SKM-1 (cell line): ENCODE measurements at regions not wholly inside any gene's neighbourhood (a gene's known extent, or its start where the extent isn't known, plus 50 kb on each side); places are given as distances from the start of the nearest gene placed in this dataset.

Source experiments
- DNase-seq: peaks from one replicate; lab custom pipeline; 2025; ENCODE audit not compliant: unreplicated experiment; lab: John Stamatoyannopoulos, UW

DNA sequence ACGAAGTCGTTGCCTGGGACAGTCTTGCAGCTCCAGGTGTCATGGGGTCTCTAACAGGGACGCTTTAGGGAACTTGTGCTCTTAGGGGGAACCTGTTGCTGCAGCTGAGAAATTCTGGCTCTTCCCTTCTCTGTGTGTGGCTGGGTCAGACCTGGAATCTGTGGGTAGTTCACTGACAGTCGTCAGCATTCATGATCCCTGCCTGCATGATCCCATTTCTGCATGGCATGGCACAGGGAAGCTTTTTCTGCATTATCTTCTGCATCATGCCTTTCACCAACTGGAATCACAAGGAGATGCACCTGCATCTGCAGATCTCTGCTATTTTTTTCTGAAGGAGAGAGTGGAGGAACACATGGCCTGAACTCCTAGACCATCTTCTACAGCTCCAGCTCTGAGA lies 85.6 kb downstream of the SOX9 start:
- no peak for DNase-seq

DNA sequence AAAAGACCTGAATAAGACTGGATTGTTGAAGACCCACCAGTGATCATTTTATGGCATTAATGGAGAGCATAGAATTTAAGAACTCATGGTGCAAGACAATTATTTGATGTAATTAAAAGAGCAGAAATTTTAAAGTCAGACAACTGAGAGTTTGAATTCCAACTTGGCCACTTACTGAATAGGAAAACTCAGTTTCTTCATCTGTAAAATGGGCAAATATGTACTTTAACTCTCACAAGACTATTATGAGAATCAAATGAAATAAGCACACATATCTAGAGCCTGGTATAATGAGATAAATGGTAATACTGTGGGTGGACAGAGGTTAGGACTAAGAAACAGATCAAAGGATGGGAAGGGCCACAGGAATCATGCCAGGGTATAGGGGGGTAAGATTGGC lies 88.0 kb downstream of the SOX9 start:
- DNase-seq = no peak

DNA sequence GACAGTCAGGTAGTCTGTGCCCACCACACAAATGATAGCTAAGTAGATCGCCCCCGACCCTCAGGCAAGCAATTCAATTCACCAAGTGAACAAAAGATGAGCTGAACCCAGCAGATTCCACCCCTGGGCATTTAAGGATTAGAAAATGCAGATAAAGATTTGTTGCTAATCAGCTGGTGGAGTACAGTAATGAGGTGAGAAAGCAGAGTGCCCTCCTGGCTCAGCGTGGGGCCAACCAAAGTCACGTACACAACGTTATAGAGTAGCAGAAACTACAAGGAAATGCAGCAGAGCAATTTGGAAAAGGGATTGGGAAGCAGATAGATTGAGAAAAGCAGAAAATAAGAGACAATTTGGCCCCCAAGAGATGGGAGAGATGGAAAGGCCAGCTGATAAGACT lies 91.2 kb downstream of the SOX9 start:
- no peak for DNase-seq

DNA sequence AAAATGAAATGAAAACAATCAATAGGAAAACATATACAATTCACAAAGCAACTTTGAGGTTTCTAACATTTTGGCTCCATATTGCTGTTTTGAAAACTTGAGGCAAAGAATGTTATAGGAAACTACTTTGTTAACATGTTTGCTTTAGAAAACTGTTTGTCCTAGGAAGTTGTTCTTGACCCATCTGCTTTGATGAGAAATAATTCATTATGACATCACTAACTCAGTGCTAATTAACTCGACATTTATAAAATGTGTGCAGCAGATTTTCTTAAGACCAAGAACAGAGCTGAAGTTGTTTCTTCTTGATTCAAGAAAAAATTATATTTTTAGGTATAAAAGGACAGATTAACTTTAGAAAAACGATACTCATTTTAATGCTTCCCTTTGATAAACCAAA lies 94.7 kb downstream of the SOX9 start:
- no peak for DNase-seq

DNA sequence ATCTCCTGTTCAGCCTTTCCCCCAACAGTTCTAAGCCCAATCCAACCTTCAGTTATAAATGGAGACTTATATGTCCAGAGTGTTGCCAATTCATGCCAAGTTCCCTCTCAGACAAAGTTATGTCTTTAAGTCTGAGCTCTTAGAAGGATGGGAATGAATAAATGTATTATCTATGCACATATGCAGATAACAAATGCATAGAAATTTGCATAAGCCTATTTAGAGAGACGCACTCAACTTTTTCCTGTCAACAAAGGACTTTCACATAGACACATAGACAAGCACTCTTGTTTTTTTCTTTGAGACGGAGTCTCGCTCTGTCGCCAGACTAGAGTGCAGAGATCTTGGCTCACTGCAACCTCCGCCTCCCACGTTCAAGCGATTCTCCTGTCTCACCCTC lies 95.1 kb downstream of the SOX9 start:
- DNase-seq = no peak

DNA sequence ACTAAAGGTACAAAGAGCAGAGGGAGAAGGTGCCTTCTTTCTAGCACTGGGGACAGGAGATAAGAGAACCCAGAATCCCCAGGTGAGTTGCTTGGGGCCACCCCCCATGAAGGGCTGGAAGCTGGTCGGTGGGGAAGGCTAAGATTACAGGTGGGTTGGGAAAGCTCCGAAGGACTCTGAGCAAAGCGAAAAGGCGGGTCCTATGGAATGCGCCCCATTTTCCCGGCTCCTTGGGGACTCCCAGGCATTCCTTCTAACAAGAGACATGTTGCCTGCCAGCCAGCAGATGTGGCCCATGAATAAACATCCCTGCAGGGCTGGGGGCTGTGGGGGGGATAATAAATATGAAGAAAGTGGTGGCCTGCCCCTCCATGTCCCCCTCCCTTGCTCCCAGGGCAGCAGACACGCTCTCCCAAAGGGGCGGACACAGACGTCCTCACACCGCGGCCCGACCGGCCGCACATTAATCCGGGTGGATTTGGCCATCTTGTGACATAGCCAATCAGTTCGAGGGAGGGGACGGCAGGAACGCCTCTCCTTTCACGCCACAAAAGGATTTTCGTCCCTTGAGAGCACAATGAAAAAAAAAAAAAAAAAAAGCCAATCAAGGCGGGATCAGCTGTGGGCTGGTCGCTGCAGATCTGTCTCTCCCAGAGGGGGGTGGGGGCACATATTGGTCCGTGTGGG lies 98.5 kb downstream of the SOX9 start:
- DNase-seq = no peak

DNA sequence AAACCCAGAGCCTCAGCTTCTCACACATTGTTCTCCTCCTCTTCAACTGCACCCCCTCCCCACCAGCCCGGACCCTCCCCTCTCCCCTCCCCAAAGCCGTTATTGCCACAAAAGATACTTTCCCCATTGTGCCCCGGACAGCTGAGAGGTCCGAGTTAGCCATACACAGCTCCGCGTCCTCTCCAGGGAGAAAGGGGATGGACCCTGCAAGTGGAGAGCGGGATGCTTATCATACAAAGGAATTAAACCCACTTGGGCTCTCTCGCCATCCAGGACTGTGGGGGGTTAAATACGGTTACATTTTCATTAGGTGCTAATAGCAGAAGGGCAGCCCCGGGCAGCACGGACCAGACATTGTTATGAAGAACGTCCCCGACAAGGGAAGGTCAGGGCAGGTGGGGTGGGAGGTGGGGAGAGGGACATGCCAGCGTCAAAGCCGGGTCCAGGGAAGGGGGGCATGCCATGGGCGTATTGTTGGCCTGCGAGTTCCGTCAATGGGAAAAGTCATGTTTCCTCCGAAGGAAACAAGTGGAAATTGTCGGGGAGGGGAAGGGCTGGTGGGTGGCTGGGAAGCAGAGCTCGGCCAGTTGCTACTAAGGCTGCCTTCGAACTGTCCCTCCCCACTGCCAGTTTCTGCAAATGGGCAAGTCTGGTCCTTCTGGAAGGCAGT lies 99.1 kb downstream of the SOX9 start:
- DNase-seq = no peak

DNA sequence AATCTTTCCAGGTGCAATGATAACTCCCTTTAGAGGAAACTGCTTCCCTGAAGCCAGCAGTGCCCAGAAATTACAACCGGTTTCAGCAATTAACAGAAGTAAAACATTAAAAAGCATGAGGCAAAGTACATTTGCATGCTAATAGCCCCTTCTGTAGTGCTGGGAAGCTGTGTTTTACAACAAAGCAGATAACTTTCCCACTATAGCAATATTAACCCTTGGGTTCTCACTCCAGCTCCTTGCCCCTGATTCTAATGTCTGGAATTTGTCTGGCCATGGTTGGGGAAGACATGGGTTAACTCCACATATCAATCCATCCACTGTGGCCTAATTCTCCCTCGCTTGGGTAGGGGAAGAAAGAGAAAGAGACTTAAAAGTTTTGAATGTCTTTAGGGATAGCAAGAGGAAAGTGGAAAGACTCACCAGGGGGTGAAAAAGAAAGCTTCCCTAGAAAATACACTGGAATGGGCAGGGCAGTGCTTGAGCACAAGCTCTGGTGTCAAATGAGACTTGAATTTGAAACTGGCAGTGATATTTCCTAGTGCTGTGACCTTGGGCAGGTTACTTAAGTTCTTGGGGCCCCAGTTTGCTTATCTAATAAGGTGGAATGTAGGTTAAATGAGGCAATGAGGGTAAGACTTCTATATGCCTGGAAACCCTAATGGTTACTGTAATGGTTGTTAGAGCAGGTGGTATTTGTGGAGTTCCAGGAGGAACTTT lies 102.0 kb downstream of the SOX9 start:
- no peak for DNase-seq

DNA sequence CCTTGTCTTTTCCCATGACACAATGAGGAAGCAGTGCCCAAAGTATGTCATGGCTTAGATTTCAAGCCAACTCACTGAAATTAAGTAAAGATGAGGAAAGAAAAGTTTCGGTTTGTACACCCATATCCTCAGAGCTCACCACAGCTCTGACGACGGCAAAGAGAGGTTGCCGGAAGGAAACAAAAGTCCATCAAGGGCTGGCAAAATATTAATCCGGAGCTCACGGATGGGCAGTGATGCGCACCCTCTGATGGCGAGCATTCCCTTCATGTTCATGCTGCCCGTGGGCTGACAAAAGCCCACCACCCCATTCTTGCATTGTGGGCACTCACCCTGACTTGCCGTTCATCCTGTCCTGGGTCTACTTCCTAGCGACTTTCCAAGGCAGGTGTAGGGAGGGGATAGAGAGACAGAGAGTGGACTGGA lies 103.1 kb downstream of the SOX9 start:
- no peak for DNase-seq

DNA sequence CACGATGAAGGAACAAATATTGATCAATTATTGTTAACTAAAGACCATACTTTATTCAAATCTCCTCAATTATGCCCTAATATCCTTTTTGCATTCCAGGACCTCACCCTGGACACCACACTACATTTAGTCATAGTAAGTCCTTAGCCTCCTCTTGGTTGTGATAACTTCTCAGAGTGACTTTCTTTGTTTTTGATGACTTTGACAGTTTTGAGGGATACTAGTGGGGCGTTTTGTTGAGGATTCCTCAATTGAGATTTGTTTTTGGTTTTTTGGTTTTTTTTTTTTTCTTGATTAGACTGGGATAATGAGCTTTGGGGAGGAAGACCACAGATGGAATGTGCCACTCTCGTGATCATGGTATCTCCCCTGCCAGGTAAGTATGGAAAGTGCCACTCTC lies 105.5 kb downstream of the SOX9 start:
- no peak for DNase-seq

DNA sequence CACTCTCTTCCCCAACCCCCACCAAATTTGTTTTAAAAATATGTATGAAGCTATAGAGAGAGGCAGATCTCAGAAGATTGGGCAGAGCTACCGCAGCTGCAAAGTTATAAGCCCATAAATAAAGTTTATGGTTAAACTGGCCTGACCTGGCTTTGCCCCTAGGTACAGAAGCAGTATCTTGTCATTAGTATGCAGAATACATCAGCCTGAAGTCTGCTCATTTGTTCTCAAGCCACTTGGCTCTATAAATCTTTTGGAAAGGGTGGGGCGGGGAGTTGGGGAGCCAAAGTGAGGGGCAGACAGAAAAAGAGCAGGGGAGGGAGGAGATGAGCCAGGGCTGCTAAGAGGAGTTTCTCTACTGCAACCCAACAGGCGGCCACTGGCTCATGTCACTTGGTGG lies 113.2 kb downstream of the SOX9 start:
- no peak for DNase-seq

DNA sequence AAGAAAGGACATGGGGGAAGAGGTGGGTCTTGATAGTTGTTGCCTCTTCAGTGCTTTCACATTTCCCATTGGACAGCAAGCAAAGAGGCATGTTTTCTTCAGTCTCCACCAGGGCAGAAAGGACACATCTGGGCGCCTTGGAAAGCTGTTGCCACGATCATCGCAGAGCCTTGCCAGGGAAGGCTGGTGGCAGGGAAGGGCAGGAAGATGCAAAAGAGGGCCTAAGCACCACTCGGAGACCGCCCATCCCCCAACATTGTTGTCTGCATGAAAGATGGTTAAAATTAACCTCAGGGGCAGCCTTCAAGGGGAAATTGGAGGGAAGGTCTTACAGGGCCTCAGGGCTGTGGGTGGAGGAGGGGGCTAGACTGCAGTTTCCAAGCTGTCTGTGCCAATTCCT lies 114.2 kb downstream of the SOX9 start:
- no peak for DNase-seq

DNA sequence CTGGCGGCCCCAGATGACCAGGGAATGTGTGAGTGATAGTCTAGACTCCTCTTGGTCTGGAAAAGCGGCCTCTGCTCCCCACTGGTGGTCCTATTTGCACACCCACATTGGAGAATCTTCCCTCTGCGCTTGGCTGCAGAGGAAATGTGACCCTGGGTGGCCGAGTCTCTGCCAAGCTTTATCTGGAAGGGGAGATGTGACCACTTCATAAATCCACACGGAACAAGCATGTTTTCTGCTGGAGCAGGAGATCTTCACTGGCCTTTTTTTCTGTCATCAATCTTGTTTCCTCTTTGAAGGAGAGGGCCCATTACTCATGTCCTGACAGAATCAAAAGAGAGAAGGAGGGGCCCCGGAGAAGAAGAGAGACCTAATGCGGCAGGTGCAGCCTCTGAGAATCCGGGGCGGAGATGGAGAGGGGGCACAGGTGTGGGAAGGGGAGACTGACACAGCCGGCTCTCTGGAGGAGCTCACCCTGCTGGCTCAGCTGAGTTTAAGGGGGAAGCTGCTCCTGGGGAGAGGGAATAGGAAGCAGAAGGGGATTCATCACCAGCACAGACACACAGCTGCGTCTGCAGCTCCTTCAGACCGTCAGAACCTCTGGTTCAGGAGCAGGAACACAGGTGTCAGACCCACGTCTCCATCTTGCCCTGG lies 116.3 kb downstream of the SOX9 start:
- no peak for DNase-seq

DNA sequence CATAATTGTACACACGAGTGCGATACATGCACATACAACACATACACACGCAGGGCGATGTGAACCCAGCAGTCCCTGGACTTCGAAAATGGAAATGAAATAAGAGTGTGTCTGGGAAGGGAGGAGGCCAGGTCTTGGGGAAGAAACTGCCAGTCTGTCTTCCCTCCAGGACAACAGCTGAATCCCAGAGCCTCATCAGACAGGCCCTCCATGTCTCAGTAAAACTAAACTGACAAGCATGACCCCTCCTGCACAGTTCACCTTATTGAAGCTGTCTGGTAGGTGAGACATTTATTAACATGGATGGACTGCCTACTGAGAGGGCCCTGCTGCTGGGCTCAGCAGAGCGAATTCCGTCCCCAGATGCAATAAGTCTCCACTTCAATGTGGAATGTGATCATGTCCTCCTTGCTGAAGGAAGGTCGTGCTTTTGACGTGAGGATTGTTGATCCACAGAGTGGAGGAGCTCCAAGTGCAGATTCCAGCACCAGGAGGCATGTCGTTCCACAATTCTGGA lies 117.4 kb downstream of the SOX9 start:
- DNase-seq = no peak

DNA sequence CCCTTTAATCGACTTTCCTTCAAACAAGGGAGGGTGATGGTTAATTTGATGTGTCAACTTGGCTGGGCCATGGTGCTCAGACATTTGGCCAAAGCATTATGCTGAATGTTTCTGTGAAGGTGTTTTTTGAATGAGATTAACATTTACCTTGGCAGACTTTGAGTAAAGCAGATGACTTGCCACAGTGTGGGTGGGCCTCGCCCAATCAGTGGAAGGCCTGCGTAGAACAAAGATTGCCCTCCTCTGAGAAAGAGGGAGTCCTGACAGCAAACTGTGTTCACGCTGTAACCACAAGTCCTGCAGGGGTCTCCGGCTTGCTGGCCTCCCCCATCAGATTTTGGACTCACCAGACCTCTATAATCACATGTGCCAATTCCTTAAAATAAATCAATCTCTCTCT lies 118.7 kb downstream of the SOX9 start:
- no peak for DNase-seq

DNA sequence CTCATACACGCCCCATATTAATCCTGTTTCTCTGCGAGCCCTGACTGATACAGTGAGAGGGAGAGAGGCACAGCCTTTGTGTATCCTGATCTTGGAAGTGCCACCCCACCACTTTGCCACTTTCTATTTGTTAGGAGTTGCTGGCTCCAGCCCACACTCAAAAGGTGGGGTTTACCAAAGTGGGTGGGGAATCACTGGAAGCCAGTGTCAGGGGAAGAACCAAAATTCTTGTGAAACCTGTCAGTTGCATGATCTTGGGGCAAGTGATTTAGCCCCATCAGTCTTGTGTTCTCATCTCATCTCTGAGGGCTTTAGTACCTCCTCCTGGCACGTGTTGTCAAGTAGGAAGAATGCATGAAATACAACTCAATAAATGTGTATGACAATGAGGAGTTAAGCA lies 119.5 kb downstream of the SOX9 start:
- DNase-seq = no peak

DNA sequence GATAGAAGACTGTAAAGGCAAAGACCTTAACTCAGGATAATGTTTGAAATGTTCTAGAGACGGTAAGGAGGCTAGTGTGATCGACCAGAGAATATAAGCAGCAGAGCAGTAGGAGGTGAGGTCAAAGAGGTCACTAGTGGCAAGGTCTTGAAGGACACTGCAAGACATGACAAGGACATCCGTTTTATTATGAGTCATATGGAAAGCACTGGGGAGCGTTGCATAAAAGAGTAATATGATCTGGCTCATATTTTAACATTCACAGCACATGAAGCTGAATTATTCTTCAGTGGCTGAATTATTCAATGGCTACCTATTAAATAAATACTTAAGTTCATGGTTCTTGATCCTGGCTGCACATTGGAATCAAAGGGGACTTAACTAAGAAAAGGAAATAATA lies 123.7 kb downstream of the SOX9 start:
- no peak for DNase-seq

DNA sequence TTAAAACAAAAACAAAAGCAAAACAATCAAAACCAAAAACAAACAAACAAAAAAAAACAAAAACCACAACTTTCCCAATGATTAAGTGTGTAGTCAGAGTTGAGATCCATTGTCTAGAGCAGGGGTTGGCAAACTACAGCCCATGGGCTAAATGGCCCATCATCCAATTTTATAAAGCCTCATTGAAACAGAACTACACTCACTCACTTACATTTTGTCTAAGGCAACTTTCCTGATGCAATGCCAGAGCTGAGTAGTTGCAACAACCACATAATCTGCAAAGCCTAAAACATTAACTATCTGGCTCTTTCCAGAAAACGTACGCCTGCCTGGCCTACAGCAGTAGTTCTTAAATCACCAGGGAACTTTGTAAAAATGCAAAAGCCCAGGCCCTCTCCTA lies 124.1 kb downstream of the SOX9 start:
- DNase-seq = no peak

DNA sequence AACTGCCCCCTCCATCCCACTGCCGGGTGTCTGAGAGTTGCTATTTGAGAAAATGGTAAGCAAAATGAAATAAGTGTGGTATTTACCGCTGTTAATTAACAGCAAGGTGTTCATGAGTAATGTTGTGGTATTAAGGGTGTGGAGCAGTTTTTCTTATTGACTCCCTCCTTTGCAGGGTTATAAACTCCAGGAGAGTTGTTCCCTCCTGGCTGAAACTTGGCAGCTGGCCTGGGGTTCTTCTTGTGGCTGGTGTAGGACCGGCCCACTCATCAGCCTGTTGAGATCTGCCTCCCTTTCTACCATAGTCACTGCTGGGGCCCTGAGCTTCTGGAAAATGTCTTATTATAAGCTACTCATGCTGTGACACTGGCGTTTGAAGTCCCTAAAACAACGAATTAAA lies 128.6 kb downstream of the SOX9 start:
- no peak for DNase-seq

DNA sequence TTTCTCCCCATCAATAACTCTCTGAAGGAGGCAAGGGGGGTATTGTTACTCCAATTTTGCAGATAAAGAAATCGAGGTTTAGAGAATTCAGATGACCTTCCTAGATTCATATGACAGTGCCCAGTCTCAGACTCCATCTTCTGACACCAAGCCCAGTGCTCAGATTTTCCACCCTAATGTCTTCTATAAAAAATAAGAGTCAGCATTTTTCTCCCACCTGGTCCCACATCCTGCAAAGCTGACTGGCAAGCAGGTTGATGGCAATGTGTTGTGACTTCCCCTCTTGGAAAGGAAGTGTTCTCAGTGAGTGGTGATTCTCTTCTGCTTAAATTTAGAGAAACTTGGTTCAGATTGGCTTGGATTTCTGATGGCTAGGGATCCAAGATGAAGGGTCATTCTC lies 129.4 kb downstream of the SOX9 start:
- no peak for DNase-seq

DNA sequence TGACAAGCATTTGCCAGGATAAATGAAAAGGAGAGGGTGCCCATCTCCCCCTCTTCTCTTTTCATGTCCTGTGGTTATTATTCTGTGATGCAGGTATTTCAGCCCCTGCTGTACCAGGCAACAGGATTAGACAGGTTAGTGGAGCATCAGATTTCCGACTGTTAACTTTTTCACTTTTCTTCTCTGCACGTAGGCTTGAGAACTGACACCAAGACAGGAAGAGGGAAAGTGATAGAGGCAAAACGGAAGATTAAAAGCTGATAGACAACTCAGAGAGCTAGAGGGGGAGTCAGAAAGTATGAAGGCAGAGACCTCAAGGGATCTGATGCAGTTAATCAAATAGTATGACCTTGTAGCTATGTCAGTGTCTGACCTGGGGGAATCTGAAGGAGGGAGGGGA lies 132.8 kb downstream of the SOX9 start:
- no peak for DNase-seq
